Trophoblast cell (in vitro differentiated cells and primary cell): ENCODE measurements at regions not wholly inside any gene's neighbourhood (a gene's known extent, or its start where the extent isn't known, plus 50 kb on each side); places are given as distances from the start of the nearest gene placed in this dataset.

Experiments used
- DNase-seq, 2 donors: peaks; one replicate each; pipeline ENCODE4 v3.0.0-alpha.2; 2016
- H2AFZ ChIP-seq: 2 replicates; pipeline ENCODE4 v1.6.1; 2013; ENCODE audit warnings: low read length, moderate library complexity, mild to moderate bottlenecking; ENCODE audit not compliant: insufficient read depth, poor library complexity
- H2AK5ac ChIP-seq: 2 replicates; pipeline ENCODE4 v1.6.1; 2013; ENCODE audit warnings: mild to moderate bottlenecking, low read length
- H2BK120ac ChIP-seq: 2 replicates; pipeline ENCODE4 v1.6.1; 2013; ENCODE audit warnings: low read length, mild to moderate bottlenecking, moderate library complexity; ENCODE audit not compliant: insufficient read depth, poor library complexity
- H2BK12ac ChIP-seq: 2 replicates; pipeline ENCODE4 v1.6.1; 2013; ENCODE audit warnings: mild to moderate bottlenecking, low read length, moderate library complexity
- H2BK5ac ChIP-seq: 2 replicates; pipeline ENCODE4 v1.6.1; 2013; ENCODE audit warnings: low read length, low read depth, moderate library complexity, mild to moderate bottlenecking; ENCODE audit not compliant: poor library complexity
- H3K14ac ChIP-seq: 2 replicates; pipeline ENCODE4 v1.6.1; 2013; ENCODE audit warnings: mild to moderate bottlenecking, low read length
- H3K18ac ChIP-seq: 2 replicates; pipeline ENCODE4 v1.6.1; 2013; ENCODE audit warnings: mild to moderate bottlenecking, low read length
- H3K23ac ChIP-seq: 2 replicates; pipeline ENCODE4 v1.6.1; 2013; ENCODE audit warnings: low read length
- H3K27ac ChIP-seq: 2 replicates; pipeline ENCODE4 v1.5.1; 2013; ENCODE audit warnings: low read depth, mild to moderate bottlenecking, inconsistent platforms, low read length, moderate library complexity
- H3K27me3 ChIP-seq: 2 replicates; pipeline ENCODE4 v1.6.1; 2013; ENCODE audit warnings: inconsistent platforms, mild to moderate bottlenecking, low read length, moderate library complexity; ENCODE audit not compliant: insufficient read depth
- H3K36me3 ChIP-seq, 2 experiments: 1 replicate in 1 of 2; 2 replicates in 1 of 2; pipeline ENCODE4 v1.6.1; 2013; ENCODE audit warnings: low read length in 2 of 2, mild to moderate bottlenecking in 2 of 2, moderate library complexity in 1 of 2; ENCODE audit not compliant: insufficient read depth in 2 of 2, control insufficient read depth in 1 of 2
- H3K4ac ChIP-seq: 2 replicates; pipeline ENCODE4 v1.6.1; 2013; ENCODE audit warnings: low read depth, mild to moderate bottlenecking, low read length, moderate library complexity
- H3K4me1 ChIP-seq, 2 experiments: 1 replicate in 1 of 2; 2 replicates in 1 of 2; pipeline ENCODE4 v1.6.1; 2013; ENCODE audit warnings: low read length in 2 of 2, mild to moderate bottlenecking in 2 of 2, moderate library complexity in 1 of 2; ENCODE audit not compliant: insufficient read depth in 2 of 2, control insufficient read depth in 1 of 2
- H3K4me2 ChIP-seq: 2 replicates; pipeline ENCODE4 v1.6.1; 2013; ENCODE audit warnings: inconsistent platforms, mild to moderate bottlenecking, low read length, moderate library complexity
- H3K4me3 ChIP-seq: 2 replicates; pipeline ENCODE4 v1.5.1; 2013; ENCODE audit warnings: mild to moderate bottlenecking, low read depth, low read length, inconsistent platforms
- H3K79me1 ChIP-seq: one replicate; pipeline ENCODE4 v1.6.1; 2013; ENCODE audit warnings: low read length
- H3K79me2 ChIP-seq: 2 replicates; pipeline ENCODE4 v1.6.1; 2013; ENCODE audit warnings: low read length, mild to moderate bottlenecking; ENCODE audit not compliant: control insufficient read depth, insufficient read depth, poor library complexity
- H3K9ac ChIP-seq: 2 replicates; pipeline ENCODE4 v1.6.1; 2013; ENCODE audit warnings: mild to moderate bottlenecking, low read length
- H3K9me3 ChIP-seq: 2 replicates; pipeline ENCODE4 v1.6.1; 2013; ENCODE audit warnings: low read depth, mild to moderate bottlenecking, control low read depth, inconsistent platforms, low read length; ENCODE audit not compliant: insufficient read depth
- H4K12ac ChIP-seq: 2 replicates; pipeline ENCODE4 v1.6.1; 2013; ENCODE audit warnings: low read depth, mild to moderate bottlenecking, low read length, moderate library complexity
- H4K8ac ChIP-seq: 2 replicates; pipeline ENCODE4 v1.6.1; 2013; ENCODE audit warnings: low read depth, mild to moderate bottlenecking, low read length, moderate library complexity
- H4K91ac ChIP-seq: one replicate; pipeline ENCODE4 v1.6.1; 2013; ENCODE audit warnings: low read depth, mild to moderate bottlenecking, low read length, moderate library complexity
- WGBS: extraction: QIAGEN DNeasy Blood & Tissue Kit; methylation state at CpG from one replicate; pipeline ENCODE4 v1.1.7; 2013; ENCODE audit warnings: missing lambda C conversion rate; ENCODE audit not compliant: insufficient read length, insufficient coverage; ENCODE audit errors: extremely low coverage; 5-methylcytosine and 5-hydroxymethylcytosine counted together

DNA sequence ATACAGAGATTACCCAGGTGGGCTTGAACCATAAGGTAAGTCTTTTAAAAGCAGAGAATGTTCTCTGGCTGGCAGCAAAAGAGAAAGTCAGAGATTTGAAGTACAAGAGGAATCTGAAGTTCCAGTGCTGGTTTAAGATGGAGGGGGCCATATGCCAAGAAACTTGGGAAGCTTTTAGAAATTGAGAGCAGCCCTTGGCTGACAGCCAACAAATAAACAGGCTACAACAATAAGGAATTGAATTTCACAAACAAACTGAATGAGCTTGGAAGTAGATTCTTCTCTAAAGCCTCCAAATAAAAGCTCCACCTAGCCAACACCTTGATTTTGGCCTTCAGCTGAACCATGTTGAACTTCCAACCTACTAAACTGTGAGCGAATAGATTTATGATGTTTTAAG lies 85.7 kb downstream of the TRIM42 start:
- Histone ChIP-seq H4K12ac (no peak overlapping the region), H2AFZ (no peak overlapping the region), H3K4me3 (no peak overlapping the region), H3K36me3 (no peaks in the 10 kb centered on the region), H3K9me3 (no peaks in the 10 kb centered on the region), H4K91ac (no peak overlapping the region), H2BK5ac (no peak overlapping the region), H2BK12ac (no peak overlapping the region), H3K27me3 (no peaks in the 10 kb centered on the region), H4K8ac (no peak overlapping the region), H3K18ac (no peak overlapping the region), H3K79me1 (no peaks in the 10 kb centered on the region), H3K27ac (no peak overlapping the region), H3K4me2 (no peak overlapping the region), H3K4ac (no peak overlapping the region), H2AK5ac (no peak overlapping the region), H3K79me2 (no peaks in the 10 kb centered on the region), H3K4me1 (no peaks in the 10 kb centered on the region), H3K14ac (no peak overlapping the region), H2BK120ac (no peak overlapping the region), H3K23ac (no peak overlapping the region), H3K9ac (no peak overlapping the region)
- DNase-seq = no peak
- WGBS = no CpG with 5 or more reads among the region's 1 CpG

DNA sequence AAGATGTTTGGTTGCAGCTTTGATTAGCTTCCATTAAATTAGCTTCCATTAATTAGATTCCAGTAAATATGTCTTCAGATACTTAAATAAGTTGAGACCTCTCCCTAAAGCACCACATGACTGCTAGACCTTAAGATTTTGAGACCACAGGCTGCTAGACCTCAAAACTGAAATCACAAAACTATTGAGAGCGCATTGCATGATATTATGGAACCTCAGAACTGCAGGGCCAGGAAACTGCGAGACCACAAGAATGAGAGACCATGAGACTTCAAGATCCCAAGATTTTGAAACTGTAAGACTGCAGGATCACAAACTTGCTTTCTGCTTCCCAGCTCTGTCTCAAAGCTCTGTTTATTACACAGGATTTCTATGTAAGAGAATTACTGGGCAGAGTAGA lies 87.4 kb downstream of the TRIM42 start:
- no peak overlapping the region for H3K9ac ChIP-seq
- H3K27me3 ChIP-seq = no peaks in the 10 kb centered on the region
- no peaks in the 10 kb centered on the region for H3K9me3 ChIP-seq
- no peaks in the 10 kb centered on the region for H3K4me1 ChIP-seq
- no peak overlapping the region for H3K18ac ChIP-seq
- no peaks in the 10 kb centered on the region for H3K79me2 ChIP-seq
- no peak overlapping the region for H3K14ac ChIP-seq
- H4K8ac ChIP-seq = no peak overlapping the region
- WGBS = no CpG with 5 or more reads among the region's 2 CpGs
- no peak overlapping the region for H3K4ac ChIP-seq
- no peak for DNase-seq
- no peak overlapping the region for H2AK5ac ChIP-seq
- H2AFZ ChIP-seq = no peak overlapping the region
- H3K27ac ChIP-seq = no peak overlapping the region
- no peak overlapping the region for H2BK12ac ChIP-seq
- no peak overlapping the region for H3K23ac ChIP-seq
- no peak overlapping the region for H4K12ac ChIP-seq
- no peak overlapping the region for H2BK120ac ChIP-seq
- no peak overlapping the region for H4K91ac ChIP-seq
- no peak overlapping the region for H2BK5ac ChIP-seq
- no peaks in the 10 kb centered on the region for H3K79me1 ChIP-seq
- no peak overlapping the region for H3K4me2 ChIP-seq
- no peaks in the 10 kb centered on the region for H3K36me3 ChIP-seq
- H3K4me3 ChIP-seq = no peak overlapping the region

DNA sequence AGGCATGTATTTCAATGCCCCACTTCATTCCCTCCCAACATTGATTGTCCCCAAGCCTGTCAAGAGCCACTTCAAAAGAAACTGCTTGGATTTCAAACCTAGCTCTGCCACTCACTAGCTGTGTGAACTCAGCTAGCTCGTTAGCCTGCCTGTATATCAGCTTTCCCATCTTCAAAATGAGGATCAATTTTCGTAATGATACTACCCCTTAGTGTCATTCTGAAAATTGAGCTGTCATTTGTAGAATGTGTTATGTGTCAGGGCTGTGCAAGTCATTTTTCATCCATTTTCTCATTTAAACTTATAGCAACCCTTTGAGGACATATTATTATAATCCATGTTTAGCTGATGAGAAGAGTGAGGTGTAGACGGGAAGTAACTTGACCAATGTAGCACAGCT lies 88.6 kb downstream of the TRIM42 start:
- no peaks in the 10 kb centered on the region for H3K36me3 ChIP-seq
- H3K18ac ChIP-seq = no peak overlapping the region
- no peak overlapping the region for H4K12ac ChIP-seq
- no peak overlapping the region for H3K27ac ChIP-seq
- no peak overlapping the region for H2BK5ac ChIP-seq
- no peaks in the 10 kb centered on the region for H3K4me1 ChIP-seq
- no peaks in the 10 kb centered on the region for H3K79me2 ChIP-seq
- H3K23ac ChIP-seq = no peak overlapping the region
- H2AFZ ChIP-seq = no peak overlapping the region
- H2AK5ac ChIP-seq = no peak overlapping the region
- no peak overlapping the region for H3K14ac ChIP-seq
- H3K4ac ChIP-seq = no peak overlapping the region
- H3K4me3 ChIP-seq = no peak overlapping the region
- no peak overlapping the region for H2BK120ac ChIP-seq
- H2BK12ac ChIP-seq = no peak overlapping the region
- H3K4me2 ChIP-seq = no peak overlapping the region
- no peak overlapping the region for H4K91ac ChIP-seq
- H4K8ac ChIP-seq = no peak overlapping the region
- no peak for DNase-seq
- H3K9ac ChIP-seq = no peak overlapping the region
- no CpG with 5 or more reads among the region's 3 CpGs for WGBS
- H3K79me1 ChIP-seq = no peaks in the 10 kb centered on the region
- no peaks in the 10 kb centered on the region for H3K9me3 ChIP-seq
- no peaks in the 10 kb centered on the region for H3K27me3 ChIP-seq

DNA sequence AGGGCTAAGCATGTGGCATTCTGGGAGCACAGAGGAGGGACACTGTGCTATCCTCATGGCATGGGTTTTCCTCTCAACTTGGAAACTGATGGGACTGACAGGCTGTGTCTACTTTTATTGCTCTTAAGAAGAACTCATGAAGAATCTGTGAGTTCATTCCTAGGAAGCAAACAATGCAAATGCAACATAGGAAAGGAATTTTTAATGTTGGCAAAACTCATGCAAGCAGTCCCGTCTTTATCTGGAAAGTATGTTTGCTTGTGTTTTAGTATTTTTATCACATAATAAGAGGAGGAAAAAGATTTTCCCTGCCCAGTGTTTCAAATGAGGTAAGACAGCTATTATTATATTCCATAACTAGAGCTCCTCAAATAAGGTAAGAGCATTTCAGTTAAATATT lies 89.7 kb downstream of the TRIM42 start:
- H3K9me3 ChIP-seq = peaks cover 1% of the 10 kb centered on the region
- H3K4ac ChIP-seq = no peak overlapping the region
- H4K91ac ChIP-seq = no peak overlapping the region
- no peaks in the 10 kb centered on the region for H3K4me1 ChIP-seq
- no CpG with 5 or more reads among the region's 1 CpG for WGBS
- H2AK5ac ChIP-seq = no peak overlapping the region
- H3K27me3 ChIP-seq = no peaks in the 10 kb centered on the region
- H3K79me2 ChIP-seq = no peaks in the 10 kb centered on the region
- H3K9ac ChIP-seq = no peak overlapping the region
- no peak overlapping the region for H3K23ac ChIP-seq
- H2AFZ ChIP-seq = no peak overlapping the region
- H3K4me2 ChIP-seq = no peak overlapping the region
- no peak for DNase-seq
- H3K4me3 ChIP-seq = no peak overlapping the region
- no peak overlapping the region for H3K27ac ChIP-seq
- no peak overlapping the region for H2BK5ac ChIP-seq
- no peak overlapping the region for H2BK12ac ChIP-seq
- no peaks in the 10 kb centered on the region for H3K79me1 ChIP-seq
- H4K12ac ChIP-seq = no peak overlapping the region
- no peak overlapping the region for H2BK120ac ChIP-seq
- no peak overlapping the region for H4K8ac ChIP-seq
- no peak overlapping the region for H3K18ac ChIP-seq
- no peak overlapping the region for H3K14ac ChIP-seq
- H3K36me3 ChIP-seq = no peaks in the 10 kb centered on the region
